C4-2B (cell line): ENCODE measurements at regions not wholly inside any gene's neighbourhood (a gene's known extent, or its start where the extent isn't known, plus 50 kb on each side); places are given as distances from the start of the nearest gene placed in this dataset.
"Not testable (repeated sequence)": the region's sequence is repeated elsewhere in the genome, so short reads cannot be mapped to it uniquely, and the experiment has no call there.

Experiments
- H3K27ac ChIP-seq: fragments of 450-650 bp; 2 replicates; pipeline ENCODE4 v1.5.1; 2017
- ZFX ChIP-seq: fragments of 450-650 bp; IDR thresholded peaks from 2 replicates; pipeline ENCODE4 v1.6.1; 2017
- TF ChIP-seq, protein P1 (sequence below): fragments of 450-650 bp; conservative IDR thresholded peaks from 2 replicates; pipeline ENCODE4 v1.5.1; 2017; ENCODE audit warnings: mild to moderate bottlenecking

DNA sequence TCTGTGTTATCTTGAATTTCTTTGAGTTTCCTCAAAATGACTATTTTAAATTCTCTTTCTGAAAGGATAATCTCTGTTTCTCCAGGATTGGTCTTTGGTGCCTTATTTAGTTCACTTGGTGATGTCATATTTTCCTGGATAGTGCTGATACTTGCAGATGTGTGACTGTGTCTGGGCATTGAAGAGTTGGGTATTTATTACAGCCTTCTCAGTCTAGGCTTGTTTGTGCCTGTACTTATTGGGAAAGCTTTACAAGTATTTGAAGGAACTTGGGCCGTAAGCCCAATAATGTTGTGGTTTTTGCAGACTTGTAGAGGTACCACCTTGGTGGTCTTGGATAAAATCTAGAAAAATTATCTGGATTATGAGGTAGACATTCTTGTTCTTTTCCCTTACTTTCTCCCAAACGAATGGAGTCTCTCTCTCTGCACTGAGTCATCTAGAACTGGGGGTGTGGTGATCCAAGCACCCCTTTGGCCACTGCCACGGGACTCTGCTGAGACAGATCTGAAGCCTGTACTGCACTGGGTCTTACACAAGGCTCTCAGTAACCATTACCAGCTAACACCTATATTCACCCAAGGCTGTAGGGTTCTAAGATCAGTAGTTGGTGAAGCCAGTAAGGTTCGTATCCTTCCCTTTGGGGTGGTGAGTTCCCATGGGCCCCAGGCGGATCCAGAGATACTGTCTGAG lies 703.7 kb upstream of the MGAT4C start:
- H3K27ac ChIP-seq, result no peak overlapping the region
- no peak for TF ChIP-seq ZFX

DNA sequence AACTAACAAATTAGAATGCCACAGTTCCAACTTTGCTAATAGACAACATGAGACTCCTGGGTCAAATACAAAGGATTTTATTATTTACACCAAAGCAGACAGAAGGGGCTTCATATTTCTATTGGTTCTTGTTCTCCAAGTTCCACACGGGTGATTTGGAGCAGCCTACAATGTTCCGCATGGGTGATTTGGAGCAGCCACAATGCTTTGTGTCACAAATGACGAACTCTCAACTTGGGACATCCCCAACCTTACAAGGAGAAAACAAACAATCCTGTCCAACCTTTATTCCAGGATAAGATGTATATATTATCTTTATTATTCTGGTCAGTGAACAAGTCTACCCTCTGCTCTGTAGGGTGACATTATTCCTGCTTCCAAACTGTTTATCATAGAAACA lies 694.3 kb upstream of the MGAT4C start:
- no peak for TF ChIP-seq ZFX
- H3K27ac ChIP-seq, result no peak overlapping the region

DNA sequence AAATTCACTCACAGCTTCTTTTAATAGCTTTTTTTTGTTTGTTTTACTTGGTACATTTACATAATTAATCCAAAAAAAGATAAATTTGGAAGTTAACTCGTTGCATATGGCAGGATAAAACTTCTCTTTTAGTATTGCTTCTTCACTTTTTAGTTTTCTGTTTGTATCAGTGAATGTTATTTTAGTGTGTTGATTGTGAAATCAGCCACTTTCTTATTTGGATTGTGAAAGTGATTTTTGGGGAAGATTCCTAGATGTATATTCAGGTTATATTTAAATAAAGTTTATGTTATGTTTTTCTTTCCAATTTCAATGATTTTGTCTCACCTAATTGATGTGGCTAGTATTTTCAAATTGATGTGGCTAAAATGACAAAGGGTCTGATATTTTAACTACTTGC lies 693.9 kb upstream of the MGAT4C start:
- no peak overlapping the region for H3K27ac ChIP-seq
- TF ChIP-seq, protein P1, sequence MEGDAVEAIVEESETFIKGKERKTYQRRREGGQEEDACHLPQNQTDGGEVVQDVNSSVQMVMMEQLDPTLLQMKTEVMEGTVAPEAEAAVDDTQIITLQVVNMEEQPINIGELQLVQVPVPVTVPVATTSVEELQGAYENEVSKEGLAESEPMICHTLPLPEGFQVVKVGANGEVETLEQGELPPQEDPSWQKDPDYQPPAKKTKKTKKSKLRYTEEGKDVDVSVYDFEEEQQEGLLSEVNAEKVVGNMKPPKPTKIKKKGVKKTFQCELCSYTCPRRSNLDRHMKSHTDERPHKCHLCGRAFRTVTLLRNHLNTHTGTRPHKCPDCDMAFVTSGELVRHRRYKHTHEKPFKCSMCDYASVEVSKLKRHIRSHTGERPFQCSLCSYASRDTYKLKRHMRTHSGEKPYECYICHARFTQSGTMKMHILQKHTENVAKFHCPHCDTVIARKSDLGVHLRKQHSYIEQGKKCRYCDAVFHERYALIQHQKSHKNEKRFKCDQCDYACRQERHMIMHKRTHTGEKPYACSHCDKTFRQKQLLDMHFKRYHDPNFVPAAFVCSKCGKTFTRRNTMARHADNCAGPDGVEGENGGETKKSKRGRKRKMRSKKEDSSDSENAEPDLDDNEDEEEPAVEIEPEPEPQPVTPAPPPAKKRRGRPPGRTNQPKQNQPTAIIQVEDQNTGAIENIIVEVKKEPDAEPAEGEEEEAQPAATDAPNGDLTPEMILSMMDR, result no peak

DNA sequence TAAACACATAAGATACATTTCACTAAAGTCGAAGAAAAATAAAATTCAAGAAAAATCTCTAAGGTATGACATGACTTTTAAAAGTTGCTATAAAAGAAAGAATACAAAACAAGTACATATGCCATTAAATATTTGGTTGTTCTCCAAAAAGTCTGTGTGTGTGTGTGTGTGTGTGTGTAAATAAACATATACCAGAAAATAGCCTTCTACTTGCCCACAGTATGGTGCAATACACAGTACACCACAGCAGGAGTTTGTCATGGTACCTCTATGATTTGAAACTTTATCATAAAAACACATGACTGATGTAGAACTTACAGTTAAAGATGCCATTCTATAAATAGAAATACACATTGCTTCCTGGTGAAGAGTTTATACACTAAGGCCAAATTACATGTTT lies 692.7 kb upstream of the MGAT4C start:
- TF ChIP-seq, protein P1, result no peak
- no peak for TF ChIP-seq ZFX
- H3K27ac ChIP-seq, result no peak overlapping the region

DNA sequence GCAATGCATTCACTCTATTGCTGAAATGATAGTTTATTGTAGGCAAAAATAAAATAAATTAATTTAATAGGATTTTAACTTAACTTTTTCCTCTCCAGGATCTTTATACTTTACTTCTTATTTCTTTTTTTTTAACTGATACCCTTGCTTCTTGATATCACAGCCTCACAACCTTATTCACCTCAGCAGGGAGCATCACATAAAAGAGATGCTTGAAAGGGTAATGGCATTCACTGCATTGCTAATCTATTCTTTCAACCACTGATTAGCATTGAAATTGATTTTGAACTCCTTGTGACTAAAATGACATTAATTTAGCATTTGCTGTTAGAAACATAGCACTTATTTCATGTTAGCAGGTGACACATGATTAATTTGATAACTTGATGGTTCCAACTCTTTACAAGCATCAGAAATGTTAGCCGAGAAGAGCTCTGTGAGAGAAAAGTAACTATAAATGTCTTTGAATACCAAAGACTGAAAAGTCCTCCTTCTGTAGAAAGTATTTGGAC lies 689.5 kb upstream of the MGAT4C start:
- no peak overlapping the region for H3K27ac ChIP-seq
- TF ChIP-seq, protein P1, result no peak
- no peak for TF ChIP-seq ZFX

DNA sequence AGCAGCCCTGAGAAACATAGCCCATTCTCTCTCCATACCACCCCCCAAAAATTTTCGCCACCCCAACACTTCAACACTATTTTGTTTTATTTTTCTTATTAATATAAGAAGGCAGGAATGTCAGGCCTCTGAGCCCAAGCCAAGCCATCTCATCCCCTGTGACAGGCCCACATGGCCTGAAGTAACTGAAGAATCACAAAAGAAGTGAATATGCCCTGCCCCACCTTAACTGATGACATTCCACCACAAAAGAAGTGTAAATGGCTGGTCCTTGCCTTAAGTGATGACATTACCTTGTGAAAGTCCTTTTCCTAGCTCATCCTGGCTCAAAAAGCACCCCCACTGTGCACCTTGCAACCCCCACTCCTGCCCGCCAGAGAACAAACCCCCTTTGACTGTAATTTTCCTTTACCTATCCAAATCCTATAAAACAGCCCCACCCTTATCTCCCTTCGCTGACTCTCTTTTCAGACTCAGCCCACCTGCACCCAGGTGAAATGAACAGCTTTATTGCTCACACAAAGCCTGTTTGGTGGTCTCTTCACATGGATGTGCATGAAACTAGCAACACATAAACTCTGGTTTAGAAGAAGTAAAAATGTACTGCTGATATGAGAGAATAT lies 688.1 kb upstream of the MGAT4C start:
- H3K27ac ChIP-seq, result not testable (repeated sequence)

DNA sequence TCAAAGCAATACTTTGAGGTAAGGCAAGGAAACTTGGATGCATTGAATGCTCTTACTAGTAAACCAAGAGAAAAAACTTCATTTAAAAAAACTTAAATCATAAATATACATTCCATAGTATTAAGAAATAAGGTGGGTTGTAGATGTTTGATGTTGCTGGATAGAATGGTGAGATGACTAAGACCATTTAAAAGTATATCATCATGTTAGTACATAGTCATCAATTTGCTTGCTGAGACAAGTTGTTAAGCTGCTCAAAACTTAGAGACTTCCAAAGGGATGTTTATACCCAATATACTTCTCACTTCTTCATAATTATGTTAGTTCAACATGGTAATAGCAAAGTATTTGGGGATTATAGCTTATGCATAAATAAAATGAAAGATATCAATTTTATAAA lies 675.5 kb upstream of the MGAT4C start:
- TF ChIP-seq ZFX, result no peak
- TF ChIP-seq, protein P1, result no peak

DNA sequence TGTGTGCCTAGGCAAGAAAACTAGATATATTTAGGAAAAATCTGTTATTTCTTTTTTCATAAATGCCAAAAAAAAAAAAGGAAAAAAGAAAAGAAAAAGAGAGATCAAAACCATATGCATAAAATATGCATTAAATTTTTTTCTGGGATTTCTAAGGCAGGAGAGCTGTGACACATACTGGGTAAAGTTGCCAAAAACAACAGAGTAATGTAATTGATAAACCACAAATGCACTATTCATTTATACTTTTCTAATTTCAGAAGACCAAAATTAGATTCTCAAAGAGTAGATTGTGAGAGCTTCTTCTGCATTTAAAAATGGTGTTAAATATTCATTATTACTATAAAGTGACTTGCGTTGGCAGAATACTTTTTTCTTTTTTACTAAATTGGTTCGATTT lies 673.8 kb upstream of the MGAT4C start:
- H3K27ac ChIP-seq, result no peak overlapping the region
- TF ChIP-seq, protein P1, result no peak
- TF ChIP-seq ZFX, result no peak

More for the DNA sequence above, 675.5 kb upstream of the MGAT4C start:
- no peak overlapping the region for H3K27ac ChIP-seq

DNA sequence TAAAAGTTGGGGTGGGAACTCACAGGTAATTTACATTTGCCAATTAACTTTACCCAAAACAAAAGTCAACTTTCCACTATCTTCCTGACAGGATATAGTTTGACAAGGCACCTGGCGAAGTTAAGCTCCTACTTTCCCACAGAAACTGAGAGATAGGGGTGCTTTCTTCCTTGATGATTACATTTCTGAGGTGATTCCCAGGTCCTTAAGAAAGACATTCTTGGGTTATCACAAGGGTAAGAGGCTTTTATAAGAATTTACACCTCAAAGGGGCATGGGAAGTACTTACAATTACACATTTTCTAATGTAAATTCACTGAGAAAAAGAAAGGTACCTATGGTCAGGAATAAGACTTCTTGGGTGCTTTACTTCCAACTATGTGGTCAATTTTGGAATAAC lies 660.9 kb upstream of the MGAT4C start:
- TF ChIP-seq, protein P1, result no peak
- no peak for TF ChIP-seq ZFX
- H3K27ac ChIP-seq, result no peak overlapping the region
